Fibroblast of upper back skin (primary cell): ENCODE measurements at regions not wholly inside any gene's neighbourhood (a gene's known extent, or its start where the extent isn't known, plus 50 kb on each side); places are given as distances from the start of the nearest gene placed in this dataset.
A peak's percentile ranks its signal among the peaks of the same experiment; 100 is the strongest.
"Not testable (repeated sequence)": the region's sequence is repeated elsewhere in the genome, so short reads cannot be mapped to it uniquely, and the experiment has no call there.

Source experiments
- DNase-seq: peaks from one replicate; pipeline ENCODE4 v3.0.0-alpha.2; 2013

- DNase-seq: no peak
These were observed 128.6 kb upstream of the PTPRZ1 start for GRCh38 chr7:121744319-121744718.

GRCh38 chr7:121741896-121742295, 131.1 kb upstream of the PTPRZ1 start:
- DNase-seq: peak; percentile 33

GRCh38 chr7:121739465-121739864, 133.5 kb upstream of the PTPRZ1 start:
- DNase-seq: no peak

GRCh38 chr7:121730869-121731268, 142.1 kb upstream of the PTPRZ1 start:
- DNase-seq: no peak

- no peak for DNase-seq
These were observed 158.2 kb upstream of the PTPRZ1 start for GRCh38 chr7:121714559-121715303.

GRCh38 chr7:121712961-121713360, 160.0 kb upstream of the PTPRZ1 start:
- not testable (repeated sequence) for DNase-seq

GRCh38 chr7:121697731-121698316, 175.1 kb upstream of the PTPRZ1 start:
- DNase-seq: peak; percentile 1

GRCh38 chr7:121696954-121697353, 176.0 kb upstream of the PTPRZ1 start:
- DNase-seq: no peak

- no peak for DNase-seq
These were observed 183.2 kb upstream of the PTPRZ1 start for GRCh38 chr7:121689749-121690148.

- no peak for DNase-seq
These were observed 191.3 kb upstream of the PTPRZ1 start for GRCh38 chr7:121681700-121682099.

GRCh38 chr7:121676168-121676567, 196.8 kb upstream of the PTPRZ1 start:
- no peak for DNase-seq

GRCh38 chr7:121674455-121674854, 198.5 kb upstream of the PTPRZ1 start:
- not testable (repeated sequence) for DNase-seq

- DNase-seq: no peak
These were observed 203.8 kb upstream of the PTPRZ1 start for GRCh38 chr7:121669144-121669543.

GRCh38 chr7:121666306-121666705, 206.7 kb upstream of the PTPRZ1 start:
- no peak for DNase-seq

GRCh38 chr7:121643320-121643719, 229.6 kb upstream of the PTPRZ1 start:
- no peak for DNase-seq

- no peak for DNase-seq
These were observed 233.3 kb upstream of the PTPRZ1 start for GRCh38 chr7:121639705-121640104.

- no peak for DNase-seq
These were observed 234.7 kb upstream of the PTPRZ1 start for GRCh38 chr7:121638286-121638685.

GRCh38 chr7:121634356-121634755, 238.2 kb upstream of the FAM3C start:
- DNase-seq: no peak

- peak; percentile 6 for DNase-seq
These were observed 237.1 kb upstream of the FAM3C start for GRCh38 chr7:121633186-121633585.

- DNase-seq: no peak
These were observed 228.8 kb upstream of the FAM3C start for GRCh38 chr7:121624958-121625357.

- DNase-seq: peak; percentile 3
These were observed 227.2 kb upstream of the FAM3C start for GRCh38 chr7:121623130-121623872.

GRCh38 chr7:121621937-121622336, 225.8 kb upstream of the FAM3C start:
- peak; percentile 19 for DNase-seq

- no peak for DNase-seq
These were observed 225.0 kb upstream of the FAM3C start for GRCh38 chr7:121620953-121621606.
